Fibroblast of lung (primary cell): ENCODE measurements at regions not wholly inside any gene's neighbourhood (a gene's known extent, or its start where the extent isn't known, plus 50 kb on each side); places are given as distances from the start of the nearest gene placed in this dataset.
"Not testable (repeated sequence)": the region's sequence is repeated elsewhere in the genome, so short reads cannot be mapped to it uniquely, and the experiment has no call there.

Experiments
- CTCF ChIP-seq, 2 donors: IDR thresholded peaks in 1 of 2; conservative IDR thresholded peaks in 1 of 2; 1 replicate in 1 of 2; 2 replicates in 1 of 2; pipeline ENCODE4 v1.5.1; 2011 to 2012; ENCODE audit warnings: low read length in 2 of 2, control low read depth in 1 of 2, inconsistent platforms in 1 of 2, low read depth in 1 of 2, mild to moderate bottlenecking in 1 of 2
- EZH2 ChIP-seq: IDR thresholded peaks from 2 replicates; pipeline ENCODE4 v1.5.1; 2012; ENCODE audit warnings: low read length, control low read depth, mild to moderate bottlenecking; ENCODE audit errors: missing control alignments

GRCh38 chr2:219875986-219876385 is 248.6 kb downstream of the SLC4A3 start:
- not testable (repeated sequence) for TF ChIP-seq CTCF (conservative IDR thresholded peaks at IDR 0.05 in 1 of 2, IDR thresholded peaks at IDR 0.05 in 1 of 2; ENCODE audit: low read depth in 1 of 2, low read length in 2 of 2); EZH2
